Body of pancreas (tissue), 4 donors: ENCODE measurements at regions not wholly inside any gene's neighbourhood (a gene's known extent, or its start where the extent isn't known, plus 50 kb on each side); places are given as distances from the start of the nearest gene placed in this dataset.

Experiments used
- POLR2A ChIP-seq, 3 donors: fragments of 450-650 bp; IDR thresholded peaks; one replicate each; pipeline ENCODE4 v1.6.1; 2016; ENCODE audit warnings: antibody characterized with exemption in 3 of 3, mild to moderate bottlenecking in 2 of 3
- TF ChIP-seq, protein P1 (sequence below), 7 experiments: fragments of 450-650 bp in 4 of 7; fragments of 200-600 bp in 3 of 7; sonication (generic) in 3 of 7; IDR thresholded peaks; one replicate each; pipeline ENCODE4 v1.5.1; 2016 to 2019; ENCODE audit warnings: antibody characterized with exemption in 7 of 7

DNA sequence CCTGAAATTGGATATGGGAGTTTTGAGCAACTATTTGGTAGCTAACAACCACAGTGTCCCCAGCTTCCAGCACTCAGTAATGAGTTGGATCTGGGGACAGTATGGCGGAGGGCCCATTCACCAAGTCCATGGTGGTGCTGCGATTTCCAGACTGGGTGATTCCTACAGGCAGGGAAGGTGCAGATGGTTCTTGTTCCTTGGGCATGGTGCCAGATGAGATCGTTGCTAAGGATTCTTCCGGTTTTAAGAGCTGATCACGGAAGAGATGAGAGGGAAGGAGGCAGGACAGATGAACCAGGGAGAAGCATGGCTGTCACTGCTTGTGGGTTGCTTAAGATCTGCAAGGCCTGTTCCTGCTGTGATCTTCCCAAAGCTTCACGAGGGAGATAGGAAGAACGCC is 380.3 kb downstream of the TCERG1L start:
- TF ChIP-seq, protein P1, sequence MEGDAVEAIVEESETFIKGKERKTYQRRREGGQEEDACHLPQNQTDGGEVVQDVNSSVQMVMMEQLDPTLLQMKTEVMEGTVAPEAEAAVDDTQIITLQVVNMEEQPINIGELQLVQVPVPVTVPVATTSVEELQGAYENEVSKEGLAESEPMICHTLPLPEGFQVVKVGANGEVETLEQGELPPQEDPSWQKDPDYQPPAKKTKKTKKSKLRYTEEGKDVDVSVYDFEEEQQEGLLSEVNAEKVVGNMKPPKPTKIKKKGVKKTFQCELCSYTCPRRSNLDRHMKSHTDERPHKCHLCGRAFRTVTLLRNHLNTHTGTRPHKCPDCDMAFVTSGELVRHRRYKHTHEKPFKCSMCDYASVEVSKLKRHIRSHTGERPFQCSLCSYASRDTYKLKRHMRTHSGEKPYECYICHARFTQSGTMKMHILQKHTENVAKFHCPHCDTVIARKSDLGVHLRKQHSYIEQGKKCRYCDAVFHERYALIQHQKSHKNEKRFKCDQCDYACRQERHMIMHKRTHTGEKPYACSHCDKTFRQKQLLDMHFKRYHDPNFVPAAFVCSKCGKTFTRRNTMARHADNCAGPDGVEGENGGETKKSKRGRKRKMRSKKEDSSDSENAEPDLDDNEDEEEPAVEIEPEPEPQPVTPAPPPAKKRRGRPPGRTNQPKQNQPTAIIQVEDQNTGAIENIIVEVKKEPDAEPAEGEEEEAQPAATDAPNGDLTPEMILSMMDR (IDR thresholded peaks at IDR 0.05) = no peak
- TF ChIP-seq POLR2A (IDR thresholded peaks at IDR 0.05) = no peak
